Panc1 (cell line): ENCODE measurements at regions not wholly inside any gene's neighbourhood (a gene's known extent, or its start where the extent isn't known, plus 50 kb on each side); places are given as distances from the start of the nearest gene placed in this dataset.

Experiments used
- ATAC-seq: fragments of 200-7000 bp; cut with Tn5 transposase; 2 replicates; pipeline ENCODE4 v1.9.1; 2020; ENCODE audit warnings: mild to moderate bottlenecking, moderate library complexity
- BruUV-seq: library from RNA; stranded (reverse); fragments of 400-500 nt; replicated peaks from 2 replicates; lab custom pipeline; 2021; lab: Mats Ljungman, UMichigan
- CTCF ChIA-PET: fragments of 300-600 bp; sonication (Branson Sonifier 250); formaldehyde crosslinking; loops from one replicate; lab custom pipeline; 2022; ENCODE audit warnings: antibody characterized with exemption; lab: Charles Lee
- POLR2A ChIA-PET: fragments of 300-600 bp; sonication (Branson Sonifier 250); formaldehyde crosslinking; loops from one replicate; lab custom pipeline; 2022; ENCODE audit warnings: antibody characterized with exemption; lab: Charles Lee
- DNase-seq: peaks from one replicate; pipeline ENCODE4 v3.0.0-alpha.2; 2010; ENCODE audit warnings: low read depth, low spot score
- H3K27ac ChIP-seq: 2 replicates; pipeline ENCODE4 v1.5.1; 2011; ENCODE audit warnings: mild to moderate bottlenecking, low read length, inconsistent platforms
- H3K27me3 ChIP-seq: fragments of 200-500 bp; sonication (Bioruptor generic); 2 replicates; pipeline ENCODE4 v1.6.0; 2014; ENCODE audit warnings: low read length, inconsistent platforms; ENCODE audit not compliant: control insufficient read depth, insufficient read depth
- H3K36me3 ChIP-seq: fragments of 200-500 bp; sonication (Bioruptor generic); 2 replicates; pipeline ENCODE4 v1.5.1; 2014; ENCODE audit warnings: inconsistent platforms, mild to moderate bottlenecking, low read length, moderate library complexity; ENCODE audit not compliant: control insufficient read depth, insufficient read depth
- H3K4me1 ChIP-seq: 2 replicates; pipeline ENCODE4 v1.5.1; 2011; ENCODE audit warnings: inconsistent platforms, mild to moderate bottlenecking, low read length, moderate library complexity; ENCODE audit not compliant: control insufficient read depth, insufficient read depth
- H3K4me3 ChIP-seq, 2 experiments: 2 replicates each; pipeline ENCODE4 v1.5.1; 2011 to 2012; ENCODE audit warnings: low read depth in 2 of 2, low read length in 2 of 2, mild to moderate bottlenecking in 2 of 2, inconsistent platforms in 1 of 2, moderate library complexity in 1 of 2
- H3K9me3 ChIP-seq: fragments of 200-500 bp; sonication (Bioruptor generic); 2 replicates; pipeline ENCODE4 v1.5.1; 2014; ENCODE audit warnings: low read depth, mild to moderate bottlenecking, inconsistent platforms, low read length, moderate library complexity; ENCODE audit not compliant: control insufficient read depth, insufficient read depth
- POLR2AphosphoS5 ChIP-seq: IDR thresholded peaks from 2 replicates; pipeline ENCODE4 v1.6.1; 2012; ENCODE audit warnings: mild to moderate bottlenecking, low read depth, low read length, moderate library complexity
- SIN3A ChIP-seq: IDR thresholded peaks from 2 replicates; pipeline ENCODE4 v1.6.1; 2012; ENCODE audit warnings: low read depth, mild to moderate bottlenecking, low read length, moderate library complexity, borderline replicate concordance; ENCODE audit not compliant: insufficient read depth
- TCF7L2 ChIP-seq: IDR thresholded peaks from 2 replicates; pipeline ENCODE4 v1.6.1; 2011; ENCODE audit warnings: mild to moderate bottlenecking, low read depth, low read length, inconsistent platforms
- in situ Hi-C: cut with HindIII; loops from 2 replicates; pipeline ENCODE4 v1.10.0; 2016; ENCODE audit warnings: low sequenced_read_pairs, low pct_unique_long_range_greater_than_20kb
- intact Hi-C: fragments of 100-400 bp; cut with micrococcal nuclease; formaldehyde crosslinking; loops from one replicate; pipeline ENCODE4 v1.10.0; 2022; ENCODE audit not compliant: unreplicated experiment
- TF ChIP-seq, protein P1 (sequence below), 2 experiments: IDR thresholded peaks; 2 replicates each; pipeline ENCODE4 v1.6.1; 2011 to 2012; ENCODE audit warnings: low read depth in 2 of 2, control low read depth in 1 of 2, low read length in 1 of 2, mild to moderate bottlenecking in 1 of 2, moderate library complexity in 1 of 2; ENCODE audit not compliant: insufficient read depth in 1 of 2
- TF ChIP-seq, protein P2 (sequence below): fragments of 450-650 bp; IDR thresholded peaks from 2 replicates; pipeline ENCODE4 v1.5.1; 2017; ENCODE audit warnings: mild to moderate bottlenecking

DNA sequence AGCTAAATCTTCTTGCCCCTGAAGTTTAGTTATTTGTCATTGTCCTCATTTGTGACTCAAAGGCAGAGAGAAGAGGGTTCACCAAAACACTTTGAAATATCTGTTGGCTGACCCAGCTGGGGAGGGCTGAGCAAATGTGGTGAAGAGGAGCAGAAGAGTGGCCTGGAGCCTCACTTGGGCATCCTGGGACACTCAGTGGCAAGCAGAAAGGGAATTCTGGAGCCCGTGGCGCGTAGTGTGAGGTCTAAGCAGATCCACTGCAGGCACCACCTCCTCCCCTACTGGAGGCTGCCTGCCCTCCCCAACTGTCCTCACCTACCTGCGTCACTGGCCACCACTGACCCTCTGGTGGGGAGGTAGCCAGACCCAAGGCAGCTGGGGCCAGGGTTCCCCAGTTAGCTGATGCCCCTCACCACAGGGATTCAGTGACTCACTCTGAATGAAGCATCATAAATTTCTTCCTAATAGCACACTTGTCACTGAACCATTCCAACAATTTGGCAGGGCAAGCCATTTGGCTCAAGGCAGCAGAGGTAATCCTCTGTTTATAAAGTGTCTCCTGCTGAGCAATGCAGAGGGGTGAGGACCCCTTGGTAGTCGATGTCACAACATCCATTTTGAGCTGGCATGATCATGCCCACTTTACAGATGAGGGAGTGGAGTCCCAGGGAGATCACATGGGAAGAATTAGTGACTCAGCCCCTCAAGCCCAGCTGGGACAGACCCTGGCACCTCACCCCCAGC, 80.3 kb downstream of the NENF start:
- DNase-seq (no peak), ATAC-seq (peak; percentile 68)
- Histone ChIP-seq H3K36me3 (no peaks in the 10 kb centered on the region), H3K9me3 (no peaks in the 10 kb centered on the region), H3K4me3 (no peak overlapping the region), H3K27ac (no peak overlapping the region; the same call in 1 of the 2 replicates), H3K27me3 (no peaks in the 10 kb centered on the region), H3K4me1 (peaks cover 17% of the 10 kb centered on the region)
- no TSS peak for BruUV-seq
- in situ Hi-C loops: no loop called here
- intact Hi-C loops: no loop called here
- CTCF ChIA-PET: no interaction called here
- POLR2A ChIA-PET: no interaction called here
- TF ChIP-seq POLR2AphosphoS5 (no peak), SIN3A (no peak), TCF7L2 (no peak)
- TF ChIP-seq, protein P1, sequence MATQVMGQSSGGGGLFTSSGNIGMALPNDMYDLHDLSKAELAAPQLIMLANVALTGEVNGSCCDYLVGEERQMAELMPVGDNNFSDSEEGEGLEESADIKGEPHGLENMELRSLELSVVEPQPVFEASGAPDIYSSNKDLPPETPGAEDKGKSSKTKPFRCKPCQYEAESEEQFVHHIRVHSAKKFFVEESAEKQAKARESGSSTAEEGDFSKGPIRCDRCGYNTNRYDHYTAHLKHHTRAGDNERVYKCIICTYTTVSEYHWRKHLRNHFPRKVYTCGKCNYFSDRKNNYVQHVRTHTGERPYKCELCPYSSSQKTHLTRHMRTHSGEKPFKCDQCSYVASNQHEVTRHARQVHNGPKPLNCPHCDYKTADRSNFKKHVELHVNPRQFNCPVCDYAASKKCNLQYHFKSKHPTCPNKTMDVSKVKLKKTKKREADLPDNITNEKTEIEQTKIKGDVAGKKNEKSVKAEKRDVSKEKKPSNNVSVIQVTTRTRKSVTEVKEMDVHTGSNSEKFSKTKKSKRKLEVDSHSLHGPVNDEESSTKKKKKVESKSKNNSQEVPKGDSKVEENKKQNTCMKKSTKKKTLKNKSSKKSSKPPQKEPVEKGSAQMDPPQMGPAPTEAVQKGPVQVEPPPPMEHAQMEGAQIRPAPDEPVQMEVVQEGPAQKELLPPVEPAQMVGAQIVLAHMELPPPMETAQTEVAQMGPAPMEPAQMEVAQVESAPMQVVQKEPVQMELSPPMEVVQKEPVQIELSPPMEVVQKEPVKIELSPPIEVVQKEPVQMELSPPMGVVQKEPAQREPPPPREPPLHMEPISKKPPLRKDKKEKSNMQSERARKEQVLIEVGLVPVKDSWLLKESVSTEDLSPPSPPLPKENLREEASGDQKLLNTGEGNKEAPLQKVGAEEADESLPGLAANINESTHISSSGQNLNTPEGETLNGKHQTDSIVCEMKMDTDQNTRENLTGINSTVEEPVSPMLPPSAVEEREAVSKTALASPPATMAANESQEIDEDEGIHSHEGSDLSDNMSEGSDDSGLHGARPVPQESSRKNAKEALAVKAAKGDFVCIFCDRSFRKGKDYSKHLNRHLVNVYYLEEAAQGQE (IDR thresholded peaks at IDR 0.05; ENCODE audit: insufficient read depth in 1 of 2, low read depth in 2 of 2, low read length in 1 of 2): no peak
- TF ChIP-seq, protein P2, sequence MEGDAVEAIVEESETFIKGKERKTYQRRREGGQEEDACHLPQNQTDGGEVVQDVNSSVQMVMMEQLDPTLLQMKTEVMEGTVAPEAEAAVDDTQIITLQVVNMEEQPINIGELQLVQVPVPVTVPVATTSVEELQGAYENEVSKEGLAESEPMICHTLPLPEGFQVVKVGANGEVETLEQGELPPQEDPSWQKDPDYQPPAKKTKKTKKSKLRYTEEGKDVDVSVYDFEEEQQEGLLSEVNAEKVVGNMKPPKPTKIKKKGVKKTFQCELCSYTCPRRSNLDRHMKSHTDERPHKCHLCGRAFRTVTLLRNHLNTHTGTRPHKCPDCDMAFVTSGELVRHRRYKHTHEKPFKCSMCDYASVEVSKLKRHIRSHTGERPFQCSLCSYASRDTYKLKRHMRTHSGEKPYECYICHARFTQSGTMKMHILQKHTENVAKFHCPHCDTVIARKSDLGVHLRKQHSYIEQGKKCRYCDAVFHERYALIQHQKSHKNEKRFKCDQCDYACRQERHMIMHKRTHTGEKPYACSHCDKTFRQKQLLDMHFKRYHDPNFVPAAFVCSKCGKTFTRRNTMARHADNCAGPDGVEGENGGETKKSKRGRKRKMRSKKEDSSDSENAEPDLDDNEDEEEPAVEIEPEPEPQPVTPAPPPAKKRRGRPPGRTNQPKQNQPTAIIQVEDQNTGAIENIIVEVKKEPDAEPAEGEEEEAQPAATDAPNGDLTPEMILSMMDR: no peak

DNA sequence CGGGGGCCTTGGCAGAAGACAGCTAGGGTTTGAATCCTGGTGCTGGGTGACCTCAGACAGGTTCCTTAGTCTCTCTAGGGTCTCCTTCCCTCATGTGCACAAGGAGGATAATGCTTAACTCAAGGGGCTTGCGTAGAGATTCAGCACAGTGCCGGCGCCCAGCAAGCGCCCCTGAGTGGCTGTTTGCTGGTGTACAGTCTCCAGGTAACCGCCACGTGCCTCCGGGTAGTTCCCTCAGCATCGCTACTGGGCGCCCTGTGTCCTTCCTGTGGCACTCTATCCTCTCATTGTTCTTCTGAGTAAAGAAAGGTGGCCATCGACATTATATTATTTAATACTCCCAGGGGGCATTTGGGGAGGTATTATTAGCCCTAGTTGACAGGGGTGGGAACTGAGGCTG, 80.9 kb downstream of the NENF start:
- no TSS peak for BruUV-seq
- no peaks in the 10 kb centered on the region for H3K27me3 ChIP-seq
- H3K4me3 ChIP-seq: no peak overlapping the region
- ChIA-PET POLR2A (no interaction called here), CTCF (no interaction called here)
- H3K9me3 ChIP-seq: no peaks in the 10 kb centered on the region
- in situ Hi-C loops (no loop called here), intact Hi-C loops (no loop called here)
- TF ChIP-seq SIN3A: no peak
- TF ChIP-seq, protein P2: no peak
- TF ChIP-seq TCF7L2: no peak
- TF ChIP-seq POLR2AphosphoS5: no peak
- TF ChIP-seq, protein P1 (IDR thresholded peaks at IDR 0.05; ENCODE audit: insufficient read depth in 1 of 2, low read depth in 2 of 2, low read length in 1 of 2): no peak
- H3K4me1 ChIP-seq: peaks cover 22% of the 10 kb centered on the region
- no peaks in the 10 kb centered on the region for H3K36me3 ChIP-seq
- peak overlapping the region; percentile 44; the same call in 1 of the 2 replicates for H3K27ac ChIP-seq
- DNase-seq (no peak), ATAC-seq (no peak)
